ENCODE measurements at regions not wholly inside any gene's neighbourhood (a gene's known extent, or its start where the extent isn't known, plus 50 kb on each side); places are given as distances from the start of the nearest gene placed in this dataset.

DNA sequence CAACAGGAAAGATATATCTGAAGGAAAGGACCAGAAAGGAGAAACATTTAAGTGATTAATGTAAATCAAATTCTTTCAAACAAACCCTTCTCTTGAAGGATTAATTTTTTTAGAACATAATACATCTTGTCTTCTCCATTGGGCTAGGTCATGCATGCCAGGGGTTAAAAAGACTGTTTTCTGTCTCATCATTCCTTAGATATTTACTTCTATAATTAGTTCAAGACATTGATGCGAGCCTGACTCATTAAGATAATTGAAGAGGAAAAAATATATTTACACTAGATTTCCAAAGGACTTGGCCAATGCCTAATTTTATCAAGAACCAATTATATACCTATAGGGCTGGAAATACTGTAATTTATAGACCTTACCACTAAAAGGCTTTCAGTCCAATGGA is 166.6 kb upstream of the SETBP1 start:
- in situ Hi-C loops (cut with HindIII; ENCODE audit: low sequenced_read_pairs) = no loop called here
- no peak for DNase-seq (ENCODE audit: low read depth, low spot score)

DNA sequence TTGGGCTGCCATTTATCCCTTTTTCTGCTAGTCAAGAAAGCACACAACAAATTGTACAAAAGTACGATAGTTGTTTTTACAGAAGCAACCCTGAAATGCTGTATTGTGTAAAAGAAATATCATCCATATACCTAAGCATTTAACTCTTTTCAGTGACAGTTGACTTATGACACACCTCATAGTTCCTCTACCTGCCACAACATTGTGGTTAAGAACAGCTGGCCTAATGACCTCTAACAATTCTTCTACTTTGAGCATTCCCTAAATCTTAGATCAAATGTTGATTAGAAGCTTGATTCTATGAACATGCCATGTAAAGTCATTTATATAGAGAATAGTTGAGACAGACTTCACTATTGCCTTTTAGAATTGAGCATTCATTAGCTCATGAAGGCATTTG is 165.9 kb upstream of the SETBP1 start:
- no peak for DNase-seq (ENCODE audit: low read depth, low spot score)
- H3K4me3 ChIP-seq (ENCODE audit: low read depth, low read length) = no peak overlapping the region
- TF ChIP-seq, protein P1, sequence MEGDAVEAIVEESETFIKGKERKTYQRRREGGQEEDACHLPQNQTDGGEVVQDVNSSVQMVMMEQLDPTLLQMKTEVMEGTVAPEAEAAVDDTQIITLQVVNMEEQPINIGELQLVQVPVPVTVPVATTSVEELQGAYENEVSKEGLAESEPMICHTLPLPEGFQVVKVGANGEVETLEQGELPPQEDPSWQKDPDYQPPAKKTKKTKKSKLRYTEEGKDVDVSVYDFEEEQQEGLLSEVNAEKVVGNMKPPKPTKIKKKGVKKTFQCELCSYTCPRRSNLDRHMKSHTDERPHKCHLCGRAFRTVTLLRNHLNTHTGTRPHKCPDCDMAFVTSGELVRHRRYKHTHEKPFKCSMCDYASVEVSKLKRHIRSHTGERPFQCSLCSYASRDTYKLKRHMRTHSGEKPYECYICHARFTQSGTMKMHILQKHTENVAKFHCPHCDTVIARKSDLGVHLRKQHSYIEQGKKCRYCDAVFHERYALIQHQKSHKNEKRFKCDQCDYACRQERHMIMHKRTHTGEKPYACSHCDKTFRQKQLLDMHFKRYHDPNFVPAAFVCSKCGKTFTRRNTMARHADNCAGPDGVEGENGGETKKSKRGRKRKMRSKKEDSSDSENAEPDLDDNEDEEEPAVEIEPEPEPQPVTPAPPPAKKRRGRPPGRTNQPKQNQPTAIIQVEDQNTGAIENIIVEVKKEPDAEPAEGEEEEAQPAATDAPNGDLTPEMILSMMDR (IDR thresholded peaks at IDR 0.05; ENCODE audit: low read depth, low read length) = no peak
- in situ Hi-C loops (cut with HindIII; ENCODE audit: low sequenced_read_pairs) = no loop called here

More for the DNA sequence above, 166.6 kb upstream of the SETBP1 start:
- no peak overlapping the region for H3K4me3 ChIP-seq (ENCODE audit: low read depth, low read length)
- TF ChIP-seq, protein P1 (IDR thresholded peaks at IDR 0.05; ENCODE audit: low read depth, low read length) = no peak

DNA sequence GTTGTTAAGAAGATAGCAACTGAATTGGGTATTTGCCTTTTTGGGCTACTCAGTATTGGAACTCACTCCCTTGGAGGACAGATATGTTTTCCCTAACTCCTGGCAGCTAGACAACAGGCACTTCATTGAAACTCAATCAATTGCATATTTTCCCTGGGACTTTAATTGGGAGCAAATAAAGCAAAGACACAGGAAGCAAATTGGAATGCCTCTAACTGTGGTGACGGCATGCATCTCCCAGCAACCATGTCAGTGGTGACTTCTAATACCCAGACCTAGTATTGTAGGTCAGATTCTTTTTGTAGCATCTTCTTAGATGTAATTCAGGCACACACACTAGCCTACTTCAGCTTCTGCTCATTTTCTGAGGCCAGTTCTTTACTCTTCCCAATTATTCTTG is 164.2 kb upstream of the SETBP1 start:
- no peak for DNase-seq (ENCODE audit: low read depth, low spot score)
- TF ChIP-seq, protein P1 (IDR thresholded peaks at IDR 0.05; ENCODE audit: low read depth, low read length) = no peak
- in situ Hi-C loops (cut with HindIII; ENCODE audit: low sequenced_read_pairs) = no loop called here
- H3K4me3 ChIP-seq (ENCODE audit: low read depth, low read length) = no peak overlapping the region

DNA sequence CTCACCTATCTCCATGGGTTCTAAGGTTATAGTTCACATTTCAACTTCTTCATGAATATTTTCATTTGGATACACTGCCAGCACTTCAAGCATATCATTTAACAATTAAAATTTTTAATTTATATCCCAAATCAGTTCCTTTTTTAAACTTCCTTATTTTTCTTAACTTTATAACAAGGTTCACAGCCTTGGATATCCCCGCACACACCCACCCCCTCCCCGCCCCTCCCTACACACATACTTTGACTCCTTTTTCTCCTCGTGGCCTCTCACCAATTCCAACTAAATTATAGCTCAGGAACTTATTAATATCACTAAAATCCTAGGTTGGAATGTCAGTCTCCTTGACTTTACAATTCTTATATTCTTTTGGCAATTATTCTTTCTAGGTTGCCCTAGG is 163.6 kb upstream of the SETBP1 start:
- TF ChIP-seq, protein P1 (IDR thresholded peaks at IDR 0.05; ENCODE audit: low read depth, low read length) = no peak
- H3K4me3 ChIP-seq (ENCODE audit: low read depth, low read length) = no peak overlapping the region
- in situ Hi-C loops (cut with HindIII; ENCODE audit: low sequenced_read_pairs) = no loop called here
- no peak for DNase-seq (ENCODE audit: low read depth, low spot score)

DNA sequence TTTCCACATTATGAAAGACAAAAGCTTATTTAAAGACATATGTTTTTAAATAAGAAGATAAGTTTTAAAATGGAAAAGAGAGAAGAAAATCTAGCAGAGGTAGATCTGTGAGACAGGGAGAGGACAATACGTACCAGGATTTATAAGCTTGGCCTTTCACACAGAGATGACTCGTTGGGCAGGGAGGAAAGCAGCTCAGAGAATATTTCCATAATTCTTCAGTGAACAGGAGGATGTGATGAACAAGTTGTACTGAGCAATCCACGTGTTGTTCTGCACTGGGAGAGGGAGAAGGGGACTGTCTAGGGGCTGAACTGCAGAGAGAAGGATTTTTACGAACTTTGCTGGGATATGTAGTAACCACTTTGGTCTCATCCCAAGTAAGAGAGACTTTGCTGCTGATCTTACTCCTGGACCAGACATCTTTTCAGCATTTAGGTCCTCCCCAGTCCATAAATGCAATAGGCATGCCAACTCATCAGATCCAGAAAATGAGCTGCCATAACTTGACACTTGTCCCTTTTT is 162.5 kb upstream of the SETBP1 start:
- in situ Hi-C loops (cut with HindIII; ENCODE audit: low sequenced_read_pairs) = no loop called here
- TF ChIP-seq, protein P1 (IDR thresholded peaks at IDR 0.05; ENCODE audit: low read depth, low read length) = no peak
- no peak for DNase-seq (ENCODE audit: low read depth, low spot score)
- no peak overlapping the region for H3K4me3 ChIP-seq (ENCODE audit: low read depth, low read length)

DNA sequence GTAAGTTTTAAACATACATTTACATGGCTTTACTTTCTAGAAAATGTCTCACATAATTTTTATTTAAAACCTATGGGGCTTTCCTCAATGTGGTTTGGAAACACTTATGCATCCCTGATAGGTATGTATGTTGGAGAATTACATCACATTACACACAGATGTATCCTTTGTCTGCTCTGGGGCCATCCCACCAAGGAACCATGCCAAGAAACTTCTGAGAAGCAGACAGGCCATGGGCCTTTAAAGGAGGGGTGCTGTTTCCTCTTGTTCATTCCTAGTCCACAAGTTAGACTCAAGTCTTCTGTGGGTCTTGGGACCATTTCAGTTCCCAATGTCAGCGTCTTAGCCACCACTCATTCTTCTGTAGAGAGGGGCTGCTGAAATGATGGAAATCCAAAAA is 162.0 kb upstream of the SETBP1 start:
- TF ChIP-seq, protein P1 (IDR thresholded peaks at IDR 0.05; ENCODE audit: low read depth, low read length) = no peak
- H3K4me3 ChIP-seq (ENCODE audit: low read depth, low read length) = no peak overlapping the region
- in situ Hi-C loops (cut with HindIII; ENCODE audit: low sequenced_read_pairs) = no loop called here
- peak; percentile 36 for DNase-seq (ENCODE audit: low read depth, low spot score)

All from astrocyte of the spinal cord (primary cell).